Amygdala (tissue), 56 donors: ENCODE measurements at regions not wholly inside any gene's neighbourhood (a gene's known extent, or its start where the extent isn't known, plus 50 kb on each side); places are given as distances from the start of the nearest gene placed in this dataset.

ENCODE experiments used
- DNase-seq, 56 donors: peaks; one replicate each; lab custom pipeline; 2025; lab: John Stamatoyannopoulos, UW

DNA sequence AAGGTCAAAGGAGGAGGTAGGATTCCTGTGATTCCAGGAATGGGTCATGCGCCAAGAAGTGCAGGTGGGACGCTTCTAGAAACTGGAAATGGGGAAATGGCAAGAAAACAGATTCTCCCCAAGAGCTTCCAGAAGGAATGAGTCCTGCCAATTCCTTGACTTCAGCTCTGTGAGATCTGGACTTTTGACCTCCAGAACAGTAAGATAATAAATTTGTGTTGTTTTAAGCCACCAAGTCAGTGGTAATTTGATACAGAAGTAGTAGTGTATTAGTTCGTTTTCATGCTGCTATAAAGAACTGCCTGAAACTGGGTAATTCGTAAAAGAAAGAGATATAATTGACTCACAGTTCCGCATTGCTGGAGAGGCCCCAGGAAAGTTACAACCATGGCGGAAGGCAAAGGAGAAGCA lies 178.6 kb upstream of the GALNT17 start:
- DNase-seq: no peak

DNA sequence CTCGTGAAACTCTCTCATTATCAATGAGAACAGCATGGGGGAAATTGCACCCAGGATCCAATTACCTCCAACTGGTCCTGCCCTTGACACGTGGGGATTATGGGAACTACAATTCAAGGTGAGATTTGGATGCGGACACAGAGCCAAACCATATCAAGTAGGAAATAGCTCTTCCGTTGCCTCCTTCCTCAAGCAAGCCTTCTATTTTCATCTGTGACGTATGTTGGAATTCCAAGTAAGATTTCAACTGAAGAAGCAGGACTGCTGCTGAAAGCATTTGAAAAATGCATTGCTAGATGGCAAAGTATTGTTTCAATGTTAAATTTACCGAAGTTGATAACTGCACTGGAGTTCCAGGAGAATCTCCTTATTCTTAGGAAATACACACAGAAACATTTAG lies 178.1 kb upstream of the GALNT17 start:
- no peak for DNase-seq

DNA sequence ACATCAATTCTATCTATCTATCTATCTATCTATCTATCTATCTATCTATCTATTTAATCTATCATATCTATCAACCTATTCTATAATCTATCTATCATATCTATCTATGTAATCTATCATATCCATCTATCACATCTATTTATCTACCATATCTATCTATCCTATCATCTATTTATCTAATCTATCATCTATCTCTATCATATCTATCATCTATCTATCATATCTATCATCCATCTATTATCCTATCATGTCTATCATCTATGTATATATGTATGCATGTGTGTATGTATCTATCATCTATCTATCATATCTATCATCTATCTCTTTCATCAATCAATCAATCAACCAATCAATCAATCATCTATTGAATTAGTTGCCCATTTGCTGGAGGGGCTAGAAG lies 159.3 kb upstream of the GALNT17 start:
- no peak for DNase-seq

DNA sequence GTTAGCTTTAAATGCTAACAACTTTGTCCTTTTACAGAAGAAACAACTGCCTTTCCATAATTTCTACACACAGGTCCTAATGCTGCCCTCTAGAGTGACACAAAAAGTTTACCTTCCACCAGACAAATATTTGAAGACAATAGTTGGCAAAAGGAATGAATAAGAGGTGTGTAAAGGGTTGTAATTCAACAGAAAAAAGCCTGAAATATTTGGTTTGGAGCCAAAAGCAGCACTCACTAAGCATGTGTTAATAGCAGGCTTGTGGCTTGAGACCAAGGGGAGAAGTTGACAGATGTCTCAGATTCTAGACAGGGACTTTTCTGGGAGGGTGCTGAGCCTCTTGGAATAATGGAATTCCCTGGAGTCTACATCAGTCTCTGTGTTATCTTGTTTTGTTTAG lies 156.2 kb upstream of the GALNT17 start:
- no peak for DNase-seq

DNA sequence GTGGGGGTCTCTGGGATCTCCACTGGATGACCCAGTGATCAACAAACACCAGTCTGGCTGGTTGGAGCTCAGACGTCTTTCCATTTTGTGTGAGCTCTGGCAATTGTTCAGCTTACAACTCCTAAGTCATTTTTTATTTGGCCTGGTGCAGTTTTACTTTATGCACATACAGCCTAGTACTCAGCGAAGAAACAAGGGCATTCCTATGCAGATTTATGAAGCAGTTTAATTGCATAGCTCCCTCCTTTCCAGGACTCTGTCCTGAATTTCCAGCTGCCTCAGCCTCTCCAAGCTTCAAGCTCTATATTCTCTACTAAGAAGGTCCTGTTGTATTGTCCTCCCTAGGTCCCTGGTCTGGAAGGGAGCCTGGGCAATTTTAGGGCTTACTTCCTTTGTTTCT lies 145.6 kb upstream of the GALNT17 start:
- DNase-seq: no peak

DNA sequence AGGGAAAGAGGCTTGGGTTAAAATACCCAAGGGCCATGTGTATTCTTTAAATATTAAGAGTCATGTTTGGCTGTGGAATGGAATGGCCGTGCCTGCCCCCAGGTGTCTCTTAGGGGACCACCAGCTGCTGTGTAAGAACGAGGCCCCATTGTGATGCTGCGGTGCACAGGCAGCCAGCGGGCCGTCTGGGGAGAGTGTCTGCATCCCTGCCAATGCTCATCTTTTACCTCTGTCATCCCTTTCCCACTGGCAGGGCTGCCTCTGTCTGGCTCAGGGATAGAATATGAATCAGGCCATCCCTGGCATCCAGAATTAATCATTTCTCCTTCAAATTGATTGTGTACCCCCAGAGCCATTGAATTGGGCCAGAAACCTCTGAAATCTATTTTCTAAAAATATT lies 137.8 kb upstream of the GALNT17 start:
- no peak for DNase-seq

DNA sequence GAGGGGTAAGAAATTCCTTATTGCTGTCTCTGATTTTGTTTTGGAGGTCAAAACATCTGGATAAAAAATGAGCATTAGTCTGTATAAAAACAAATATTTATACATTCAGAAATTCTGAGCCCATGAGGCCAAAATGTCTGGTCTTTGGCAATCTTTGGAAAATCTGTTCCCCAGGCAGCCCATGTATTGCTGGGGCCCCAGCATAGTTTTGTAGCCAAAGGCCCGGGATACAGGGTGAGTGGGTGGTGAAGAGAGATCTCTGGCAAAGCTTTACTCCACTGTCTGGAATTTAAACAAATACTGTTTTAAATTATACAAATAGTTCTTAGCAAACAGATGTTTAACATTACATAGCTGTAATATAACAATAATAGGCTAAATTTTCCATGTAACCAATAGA lies 134.7 kb upstream of the GALNT17 start:
- DNase-seq: no peak

DNA sequence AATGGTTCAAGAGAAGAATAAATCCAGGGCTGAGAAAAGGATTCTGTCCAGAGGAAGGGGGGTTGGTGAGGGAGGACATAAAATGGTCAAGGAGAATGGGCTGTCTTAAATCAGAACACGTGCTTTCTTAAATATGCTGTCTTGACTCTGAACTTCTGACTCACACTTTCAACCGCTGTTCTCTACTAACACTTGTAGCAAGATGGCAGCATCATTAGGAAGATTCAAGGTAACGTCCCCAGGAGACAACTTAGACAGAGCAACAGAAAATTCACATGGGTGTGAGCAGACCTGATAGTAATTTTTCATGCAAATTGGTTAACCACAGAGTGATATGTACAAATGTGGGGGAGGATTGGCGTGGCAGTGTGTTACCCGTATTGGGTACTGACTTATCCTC lies 126.8 kb upstream of the GALNT17 start:
- no peak for DNase-seq

DNA sequence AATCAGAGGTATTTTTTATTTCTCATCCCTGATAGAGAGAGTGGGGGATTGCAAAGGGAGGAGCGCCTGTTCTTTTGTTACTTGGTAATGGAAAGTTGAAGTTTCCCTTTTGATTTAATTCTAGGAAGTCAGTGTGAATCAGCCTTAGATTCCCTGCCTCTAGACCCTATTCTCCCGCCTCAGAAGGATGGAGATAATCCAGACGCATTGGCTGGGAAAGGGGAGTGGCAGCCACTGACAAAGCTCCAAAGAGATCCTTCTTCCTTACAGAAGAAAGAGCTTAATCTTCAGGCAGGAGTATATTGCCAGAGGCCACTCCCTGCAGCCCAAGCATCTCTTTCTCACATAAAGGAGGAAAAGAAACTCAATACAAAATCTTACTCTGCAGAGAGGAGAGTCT lies 122.3 kb upstream of the GALNT17 start:
- DNase-seq: no peak

DNA sequence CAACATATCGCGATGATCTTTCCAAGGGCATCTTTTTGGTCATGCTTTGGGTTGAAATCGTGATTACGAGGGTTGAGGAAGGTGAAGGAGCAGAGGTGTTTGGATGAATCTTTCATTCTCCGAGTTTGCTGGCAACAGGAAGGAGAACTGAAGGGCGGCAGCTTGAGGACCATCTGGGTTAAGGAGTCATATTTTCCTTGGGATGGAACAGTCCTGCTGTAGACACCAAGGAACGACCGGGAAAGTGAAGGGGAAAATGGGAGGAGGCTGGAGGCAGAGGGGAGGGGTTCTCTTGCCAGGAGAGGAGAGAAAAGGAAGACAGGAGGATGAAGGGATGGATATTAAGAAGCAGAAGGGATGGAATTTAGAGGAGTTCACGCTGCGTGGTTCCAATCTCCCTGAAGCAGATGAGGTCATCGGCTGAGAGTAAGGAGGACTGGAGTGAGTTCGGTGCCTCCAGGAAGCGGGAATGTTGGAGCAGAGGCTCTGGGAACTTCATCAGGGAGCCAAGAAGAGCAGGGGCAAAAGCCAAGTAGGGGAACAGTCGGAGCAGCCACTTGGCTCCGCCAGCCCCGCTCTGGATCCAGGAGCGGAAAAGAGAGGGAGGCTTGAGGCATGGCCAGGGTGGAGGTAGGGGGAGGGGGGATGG lies 116.6 kb upstream of the GALNT17 start:
- no peak for DNase-seq

DNA sequence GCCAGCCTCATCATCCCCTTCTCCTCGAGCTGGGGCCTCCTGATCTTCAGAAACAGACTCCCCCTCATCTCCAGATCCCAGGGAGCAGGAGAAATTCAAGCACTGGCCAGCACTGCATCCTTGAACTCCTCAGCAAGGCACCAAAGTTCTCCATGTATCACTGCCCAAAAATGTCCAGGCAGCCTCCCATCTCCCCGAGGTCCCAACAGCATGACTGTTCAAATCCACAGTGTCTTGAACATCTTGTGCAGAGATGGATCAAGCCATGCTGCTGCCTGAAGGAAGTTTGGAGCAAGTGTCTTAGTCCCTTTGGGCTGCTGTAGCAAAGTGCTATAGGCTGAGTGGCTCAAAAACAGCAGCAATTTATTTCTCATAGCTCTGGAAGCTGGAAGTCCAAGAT lies 115.5 kb upstream of the GALNT17 start:
- DNase-seq: no peak

DNA sequence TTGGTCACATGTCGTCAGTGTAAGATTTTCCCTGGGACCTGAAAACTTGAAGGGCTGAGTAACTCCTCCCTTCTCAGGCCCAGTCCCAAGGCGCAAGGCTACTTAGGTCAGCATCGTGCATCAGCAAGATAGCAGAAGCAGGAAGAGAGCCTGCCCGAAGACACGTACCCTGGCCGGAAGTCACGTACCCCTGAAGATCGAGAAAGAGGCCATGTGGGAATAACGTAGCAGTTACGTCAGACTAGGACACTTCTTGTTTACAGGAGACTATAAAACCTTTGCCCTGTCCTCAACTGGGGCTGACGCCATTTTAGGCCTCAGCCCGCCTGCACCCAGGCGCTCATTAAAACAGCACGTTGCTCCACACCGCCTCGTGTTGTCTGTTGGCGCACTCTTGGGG lies 114.3 kb upstream of the GALNT17 start:
- DNase-seq: no peak

DNA sequence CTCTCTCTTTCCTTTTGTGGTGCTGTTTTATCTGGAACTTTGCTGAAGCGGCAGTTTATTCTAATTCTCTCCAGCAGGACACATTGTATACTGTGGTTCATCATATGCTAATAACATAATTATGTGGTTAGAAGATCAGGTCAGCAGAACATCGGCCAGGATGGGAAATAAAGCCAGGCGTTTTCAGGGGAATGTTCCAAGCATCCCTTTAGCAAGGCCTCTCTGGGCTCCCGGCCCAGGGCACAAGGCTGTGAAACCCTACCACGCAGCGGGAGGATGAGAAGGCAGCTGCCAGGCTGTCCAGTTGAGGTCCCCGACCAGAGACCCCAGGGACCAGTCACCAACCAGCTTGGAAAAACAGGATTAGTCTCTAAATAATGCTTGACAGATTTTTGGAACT lies 112.2 kb upstream of the GALNT17 start:
- peak in 7 of 56 donors; percentile 1 to 27 (median 4) for DNase-seq

DNA sequence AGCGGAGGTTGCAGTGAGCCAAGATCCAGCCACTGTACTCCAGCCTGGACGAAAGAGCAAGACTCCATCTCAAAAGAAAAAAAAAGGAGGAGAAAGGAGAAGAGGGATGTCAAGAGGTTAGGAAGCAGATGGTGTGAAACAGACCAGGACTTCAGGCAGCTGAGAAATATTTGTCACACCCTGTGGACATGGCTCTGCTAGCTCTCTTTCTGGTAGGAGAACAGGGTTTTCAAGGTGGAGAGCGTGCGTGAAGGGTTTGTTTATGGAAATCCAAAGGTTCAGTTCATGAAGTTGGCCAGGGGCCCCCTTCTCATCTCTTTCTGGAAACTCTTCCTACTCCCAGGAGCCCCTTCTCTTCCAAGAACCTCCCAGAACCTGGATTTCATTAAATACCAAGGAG lies 110.8 kb upstream of the GALNT17 start:
- no peak for DNase-seq

DNA sequence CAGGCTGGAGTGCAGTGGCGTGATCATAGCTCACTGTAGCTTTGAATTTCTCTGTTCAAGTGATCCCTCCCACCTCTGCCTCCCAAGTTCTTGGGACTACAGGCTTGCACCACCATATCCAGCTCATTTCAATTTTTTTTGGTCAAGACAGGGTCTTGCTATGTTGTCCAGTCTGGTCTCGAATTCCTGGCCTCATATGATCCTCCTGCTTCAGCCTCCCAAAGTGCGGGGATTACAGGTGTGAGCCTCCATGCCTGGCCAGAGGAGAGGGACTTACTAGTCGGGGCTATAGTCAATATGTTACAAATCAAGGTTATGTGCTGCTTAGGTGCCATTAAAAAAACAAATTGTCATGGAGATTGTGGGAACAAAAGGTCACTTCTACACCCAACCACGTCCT lies 105.3 kb upstream of the GALNT17 start:
- DNase-seq: no peak

DNA sequence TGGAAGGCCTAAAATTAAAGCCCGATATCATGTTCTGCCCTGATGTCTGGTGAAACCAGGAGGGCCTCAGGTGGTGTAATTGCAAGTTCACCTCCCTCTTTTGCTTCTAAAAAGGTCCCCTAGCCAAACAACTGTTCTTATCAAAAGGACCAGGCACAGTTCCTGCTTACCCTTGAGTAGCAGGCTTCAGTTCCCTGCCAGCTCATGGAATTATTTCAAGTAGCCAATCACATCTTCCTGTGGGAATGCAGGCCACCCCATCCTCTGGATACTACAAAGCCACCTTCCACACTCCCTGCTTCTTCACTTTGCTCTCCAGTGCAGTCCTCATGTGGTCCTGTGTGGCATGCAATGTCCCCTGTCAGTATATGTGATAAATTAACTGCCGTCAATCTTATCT lies 97.7 kb upstream of the GALNT17 start:
- DNase-seq: no peak

DNA sequence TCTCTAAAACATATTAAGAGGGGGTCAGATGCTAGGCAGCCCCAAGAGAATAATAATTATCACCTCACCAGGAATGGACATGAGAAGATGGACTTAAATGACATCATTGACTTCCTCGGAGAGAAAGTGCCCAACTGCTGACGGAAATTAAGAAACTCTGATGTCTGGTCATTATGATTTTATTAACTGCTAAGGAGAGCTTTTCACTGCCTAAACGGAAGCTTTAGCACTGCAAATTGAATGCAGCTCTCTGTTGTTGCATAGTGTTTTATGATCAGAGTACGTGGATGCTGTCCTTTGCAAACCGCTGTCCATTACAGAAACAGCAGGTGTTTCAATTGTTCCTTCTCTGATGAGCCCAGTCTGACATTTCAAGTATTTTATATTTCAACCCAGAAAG lies 89.4 kb upstream of the GALNT17 start:
- no peak for DNase-seq

DNA sequence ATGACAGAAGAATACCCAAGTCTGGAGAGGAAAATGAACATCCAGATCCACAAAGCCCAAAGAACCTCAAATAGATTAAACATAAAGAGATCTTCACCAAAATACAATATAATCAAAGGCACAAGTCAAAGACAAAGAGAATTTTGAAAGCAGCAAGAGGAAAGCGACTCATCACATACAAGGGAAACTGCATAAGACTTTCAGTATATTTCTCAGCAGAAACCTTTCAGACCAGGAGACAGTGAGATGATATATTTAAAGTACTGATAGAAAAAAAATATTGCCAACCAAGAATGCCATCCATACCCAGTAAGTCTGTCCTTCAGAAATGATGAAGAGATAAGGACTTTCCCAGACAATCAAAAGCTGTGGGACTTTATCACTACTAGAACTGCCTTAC lies 81.5 kb upstream of the GALNT17 start:
- no peak for DNase-seq

DNA sequence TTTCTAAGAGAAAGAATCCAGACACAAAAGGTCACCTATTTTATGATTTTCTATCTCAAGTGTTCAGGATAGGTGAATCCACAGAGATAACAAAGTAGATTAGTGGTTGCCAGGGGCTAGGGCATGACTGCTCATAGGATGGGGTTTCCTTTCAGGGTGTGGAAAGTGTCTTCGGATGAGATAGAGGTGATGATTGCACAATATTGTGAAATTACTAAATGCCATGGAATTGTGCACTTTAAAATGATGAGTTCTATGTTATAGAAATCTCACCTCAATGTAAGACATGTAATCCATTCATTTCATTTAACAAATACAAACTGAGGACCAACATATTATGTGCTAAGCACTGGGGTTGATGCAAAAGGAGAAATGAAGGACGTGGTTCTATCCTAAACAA lies 76.4 kb upstream of the GALNT17 start:
- no peak for DNase-seq

DNA sequence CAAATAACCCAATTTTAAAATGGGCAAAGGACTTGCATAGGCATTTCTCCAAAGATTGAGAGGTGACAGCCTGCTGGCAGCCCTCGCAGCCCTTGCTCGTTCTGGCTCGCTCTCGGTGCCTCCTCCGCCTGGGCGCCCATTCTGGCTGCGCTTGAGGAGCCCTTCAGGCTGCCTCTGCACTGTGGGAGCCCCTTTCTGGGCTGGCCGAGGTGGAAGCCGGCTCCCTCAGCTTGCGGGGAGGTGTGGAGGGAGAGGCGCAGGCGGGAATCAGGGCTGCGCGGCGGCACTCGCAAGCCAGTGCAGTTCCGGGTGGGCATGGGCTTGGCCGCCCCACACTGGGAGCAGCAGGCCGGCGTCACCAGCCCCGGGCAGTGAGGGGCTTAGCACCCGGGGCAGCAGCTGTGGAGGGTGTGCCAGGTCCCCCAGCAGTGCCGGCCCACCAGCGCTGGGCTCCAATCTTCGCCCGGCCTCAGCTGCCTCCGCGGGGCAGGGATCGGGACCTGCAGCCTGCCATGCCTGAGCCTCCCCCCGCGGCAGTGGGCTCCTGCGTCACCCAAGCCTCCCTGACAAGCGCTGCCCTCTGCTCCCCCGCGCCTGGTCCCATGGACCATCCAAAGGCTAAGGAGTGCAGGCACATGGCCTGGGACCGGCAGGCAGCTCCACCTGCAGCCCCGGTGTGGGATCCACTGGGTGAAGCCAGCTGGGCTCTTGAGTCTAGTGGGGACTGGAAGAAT lies 54.0 kb upstream of the GALNT17 start:
- no peak for DNase-seq
